HuH-7 (cell line): ENCODE measurements at regions not wholly inside any gene's neighbourhood (a gene's known extent, or its start where the extent isn't known, plus 50 kb on each side); places are given as distances from the start of the nearest gene placed in this dataset.
"Not testable (repeated sequence)": the region's sequence is repeated elsewhere in the genome, so short reads cannot be mapped to it uniquely, and the experiment has no call there.

Experiments used
- DNase-seq: peaks from one replicate; pipeline ENCODE4 v3.0.0; 2011; ENCODE audit warnings: low spot score

GRCh38 chr12:68506619-68507018, 104.1 kb upstream of the RAP1B start:
- no peak for DNase-seq

- no peak for DNase-seq
These were observed 103.0 kb upstream of the RAP1B start for GRCh38 chr12:68507657-68508056.

GRCh38 chr12:68508576-68508975, 102.1 kb upstream of the RAP1B start:
- DNase-seq, result no peak

GRCh38 chr12:68509242-68509641, 101.5 kb upstream of the RAP1B start:
- no peak for DNase-seq

- DNase-seq, result no peak
These were observed 100.3 kb upstream of the RAP1B start for GRCh38 chr12:68510397-68510796.

GRCh38 chr12:68514807-68515411, 95.8 kb upstream of the RAP1B start:
- DNase-seq, result peak; percentile 20

- no peak for DNase-seq
These were observed 94.9 kb upstream of the RAP1B start for GRCh38 chr12:68515793-68516192.

- DNase-seq, result no peak
These were observed 89.3 kb upstream of the RAP1B start for GRCh38 chr12:68521321-68521839.

GRCh38 chr12:68521848-68522502, 88.7 kb upstream of the RAP1B start:
- DNase-seq, result no peak

- no peak for DNase-seq
These were observed 81.2 kb upstream of the RAP1B start for GRCh38 chr12:68529466-68529865.

GRCh38 chr12:68529869-68530268, 80.8 kb upstream of the RAP1B start:
- no peak for DNase-seq

GRCh38 chr12:68530299-68530698, 80.4 kb upstream of the RAP1B start:
- DNase-seq, result no peak

- DNase-seq, result no peak
These were observed 79.7 kb upstream of the RAP1B start for GRCh38 chr12:68530965-68531364.

- DNase-seq, result no peak
These were observed 78.4 kb upstream of the RAP1B start for GRCh38 chr12:68532204-68532886.

- no peak for DNase-seq
These were observed 77.8 kb upstream of the RAP1B start for GRCh38 chr12:68532887-68533248.

GRCh38 chr12:68534108-68534507, 76.6 kb upstream of the RAP1B start:
- no peak for DNase-seq

- DNase-seq, result no peak
These were observed 73.7 kb upstream of the RAP1B start for GRCh38 chr12:68536885-68537485.

- no peak for DNase-seq
These were observed 73.1 kb upstream of the RAP1B start for GRCh38 chr12:68537571-68537970.

GRCh38 chr12:68538726-68539614, 71.7 kb upstream of the RAP1B start:
- no peak for DNase-seq

- DNase-seq, result no peak
These were observed 71.1 kb upstream of the RAP1B start for GRCh38 chr12:68539615-68539952.

- DNase-seq, result not testable (repeated sequence)
These were observed 69.9 kb upstream of the RAP1B start for GRCh38 chr12:68540768-68541167.

GRCh38 chr12:68547318-68547717, 63.4 kb upstream of the RAP1B start:
- not testable (repeated sequence) for DNase-seq
